GM12892 (cell line): ENCODE measurements at regions not wholly inside any gene's neighbourhood (a gene's known extent, or its start where the extent isn't known, plus 50 kb on each side); places are given as distances from the start of the nearest gene placed in this dataset.

Experiments used
- POLR2A ChIP-seq: IDR thresholded peaks from 2 replicates; pipeline ENCODE4 v1.6.1; 2011; ENCODE audit warnings: low read depth, low read length, control low read depth
- POLR2AphosphoS5 ChIP-seq: IDR thresholded peaks from 2 replicates; pipeline ENCODE4 v1.6.1; 2011; ENCODE audit warnings: low read depth, low read length, control low read depth

- TF ChIP-seq POLR2AphosphoS5 (no peak), POLR2A (no peak)
Observed at GRCh38 chr9:80649001-80649420, 1040.3 kb downstream of the TLE1 start.
